ENCODE measurements at regions not wholly inside any gene's neighbourhood (a gene's known extent, or its start where the extent isn't known, plus 50 kb on each side); places are given as distances from the start of the nearest gene placed in this dataset.

DNA sequence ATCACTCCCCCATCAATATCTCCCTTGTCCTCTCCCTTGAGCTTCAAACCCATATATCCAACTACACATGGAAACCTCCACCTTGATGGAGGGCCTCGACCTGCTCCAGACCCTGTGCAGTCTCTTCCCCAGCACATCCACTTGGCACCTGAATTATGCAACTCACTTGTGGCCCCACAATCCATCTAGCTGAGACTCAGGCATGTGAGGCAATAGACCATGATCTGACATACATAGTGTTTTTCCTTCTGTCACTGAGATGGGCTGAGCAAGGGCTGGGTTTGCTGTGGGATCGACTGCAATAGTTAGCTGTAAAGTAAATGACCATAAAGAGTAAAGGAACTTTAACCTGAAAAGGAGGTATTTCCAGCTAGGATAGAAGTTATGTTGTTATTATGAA, 172.9 kb upstream of the RAD23B start:
- in situ Hi-C loops (cut with HindIII; ENCODE audit: low sequenced_read_pairs) = no loop called here
- DNase-seq (ENCODE audit: low spot score) = no peak

DNA sequence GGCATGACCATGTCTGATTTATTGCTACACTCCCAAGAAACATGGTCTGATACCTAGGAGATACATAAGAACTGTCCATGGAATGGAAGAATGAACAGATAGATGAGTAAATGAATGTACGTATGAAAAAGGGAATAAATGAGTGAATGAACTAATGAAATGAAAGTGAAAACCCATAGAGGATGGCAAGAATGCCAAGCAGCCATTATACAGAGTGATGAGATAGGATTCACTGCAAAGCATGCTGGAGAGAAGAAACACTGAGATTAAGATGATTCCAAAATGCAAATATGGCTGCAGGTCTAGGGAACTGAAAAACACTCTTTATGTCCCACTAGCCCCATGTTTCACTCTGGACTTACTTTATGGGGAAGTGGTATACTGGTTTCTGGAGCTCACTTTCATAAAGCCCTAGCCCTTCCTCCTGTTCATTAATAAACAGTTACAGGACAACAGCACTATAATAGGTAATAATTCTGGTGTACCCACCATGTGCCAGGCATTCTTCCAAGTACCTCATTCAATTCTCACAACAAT, 170.3 kb upstream of the RAD23B start:
- in situ Hi-C loops (cut with HindIII; ENCODE audit: low sequenced_read_pairs) = no loop called here
- DNase-seq (ENCODE audit: low spot score) = no peak

DNA sequence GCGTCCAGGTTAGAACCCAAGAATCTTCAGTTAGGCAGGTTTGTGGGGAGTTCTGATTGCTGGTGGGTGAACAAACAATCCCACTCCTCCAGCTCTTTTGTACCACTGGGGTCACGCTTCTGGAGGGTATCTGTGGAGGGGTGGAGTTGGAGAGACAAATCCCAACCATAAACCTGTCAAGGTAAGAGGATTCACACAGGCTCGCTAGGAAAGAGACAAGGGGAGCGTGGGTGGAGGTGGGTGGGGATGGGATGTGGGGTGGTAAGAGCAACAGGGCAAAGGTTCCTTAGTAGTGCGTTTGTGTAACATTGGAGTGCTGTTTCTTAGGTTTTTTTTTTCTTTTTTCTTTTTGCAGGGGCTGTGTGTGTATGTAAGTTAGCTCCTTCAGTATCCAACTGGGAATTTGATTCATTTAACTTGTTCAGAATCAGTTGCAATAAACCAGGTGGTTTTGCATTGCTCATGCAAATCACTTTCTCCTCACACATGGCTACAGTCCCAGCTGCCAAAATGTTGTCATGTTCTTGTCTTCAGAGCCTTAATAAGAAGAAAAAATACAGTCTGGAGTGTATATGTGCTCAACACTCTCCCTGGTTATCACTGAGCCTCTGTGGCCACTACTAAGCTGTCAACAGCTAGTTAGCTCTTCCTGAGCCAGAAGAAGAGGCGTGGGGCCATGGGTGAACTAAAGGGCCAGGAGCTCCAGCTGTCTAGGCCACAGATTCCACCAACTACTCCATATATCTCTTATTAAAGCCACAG, 164.0 kb upstream of the RAD23B start:
- in situ Hi-C loops (cut with HindIII; ENCODE audit: low sequenced_read_pairs) = no loop called here
- DNase-seq (ENCODE audit: low spot score) = no peak

DNA sequence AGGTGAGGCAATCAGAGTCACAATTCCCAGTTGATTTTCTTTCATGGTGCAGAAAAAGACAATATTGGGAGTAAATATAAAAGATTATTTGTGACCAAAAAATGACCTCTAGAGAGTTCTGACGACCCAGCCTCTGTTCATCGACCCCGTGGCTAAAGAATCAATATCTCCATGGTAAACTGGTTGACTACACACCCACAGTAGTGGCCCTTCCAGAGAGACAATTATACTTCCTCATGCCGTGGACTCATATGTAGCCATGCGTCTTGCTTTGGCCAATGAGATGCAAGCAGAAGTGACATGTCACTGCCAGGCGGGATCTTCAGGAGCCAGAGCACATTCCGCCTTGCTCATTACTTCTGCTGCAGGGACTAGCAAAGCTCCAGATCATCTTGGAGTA, 163.3 kb upstream of the RAD23B start:
- DNase-seq (ENCODE audit: low spot score) = no peak
- in situ Hi-C loops (cut with HindIII; ENCODE audit: low sequenced_read_pairs) = no loop called here

DNA sequence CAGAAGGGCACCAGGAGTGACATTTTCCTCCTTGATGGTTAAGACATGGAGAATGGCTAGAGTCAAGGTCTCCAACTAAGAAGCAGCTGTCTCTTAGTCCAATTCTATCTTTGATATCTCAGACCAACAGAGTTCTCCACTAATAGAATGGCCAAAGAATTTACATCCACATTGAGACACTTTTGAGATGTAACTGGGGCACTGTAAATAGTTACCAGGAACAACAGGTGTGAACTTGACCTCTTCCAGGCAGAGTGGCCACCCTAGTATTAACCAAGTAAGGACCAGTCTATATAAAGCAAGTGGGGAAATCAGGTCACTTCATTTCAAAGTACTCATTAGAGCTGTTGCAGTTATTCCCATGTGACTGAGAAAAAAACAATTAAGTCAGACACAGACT, 159.7 kb upstream of the RAD23B start:
- DNase-seq (ENCODE audit: low spot score) = no peak
- in situ Hi-C loops (cut with HindIII; ENCODE audit: low sequenced_read_pairs) = no loop called here

DNA sequence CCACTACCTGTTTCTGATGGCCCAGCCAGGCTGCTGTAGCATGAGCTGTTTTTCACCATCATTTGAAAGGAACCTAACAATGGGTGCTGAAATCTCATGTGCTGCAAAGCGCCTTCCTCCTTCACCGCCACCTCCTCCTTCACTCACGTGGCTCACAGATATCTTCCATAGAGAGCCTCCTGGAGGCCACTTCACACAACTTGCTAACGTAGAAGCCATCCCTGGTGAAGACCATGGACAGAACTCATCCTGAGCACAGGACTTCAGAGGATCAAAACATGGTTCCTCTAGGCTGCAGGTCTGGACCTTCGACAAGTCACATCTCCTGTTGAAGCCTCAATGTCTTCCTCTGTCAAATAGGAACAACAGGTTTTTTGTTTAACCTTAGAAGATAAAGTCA, 155.5 kb upstream of the RAD23B start:
- no peak for DNase-seq (ENCODE audit: low spot score)
- in situ Hi-C loops (cut with HindIII; ENCODE audit: low sequenced_read_pairs) = no loop called here

DNA sequence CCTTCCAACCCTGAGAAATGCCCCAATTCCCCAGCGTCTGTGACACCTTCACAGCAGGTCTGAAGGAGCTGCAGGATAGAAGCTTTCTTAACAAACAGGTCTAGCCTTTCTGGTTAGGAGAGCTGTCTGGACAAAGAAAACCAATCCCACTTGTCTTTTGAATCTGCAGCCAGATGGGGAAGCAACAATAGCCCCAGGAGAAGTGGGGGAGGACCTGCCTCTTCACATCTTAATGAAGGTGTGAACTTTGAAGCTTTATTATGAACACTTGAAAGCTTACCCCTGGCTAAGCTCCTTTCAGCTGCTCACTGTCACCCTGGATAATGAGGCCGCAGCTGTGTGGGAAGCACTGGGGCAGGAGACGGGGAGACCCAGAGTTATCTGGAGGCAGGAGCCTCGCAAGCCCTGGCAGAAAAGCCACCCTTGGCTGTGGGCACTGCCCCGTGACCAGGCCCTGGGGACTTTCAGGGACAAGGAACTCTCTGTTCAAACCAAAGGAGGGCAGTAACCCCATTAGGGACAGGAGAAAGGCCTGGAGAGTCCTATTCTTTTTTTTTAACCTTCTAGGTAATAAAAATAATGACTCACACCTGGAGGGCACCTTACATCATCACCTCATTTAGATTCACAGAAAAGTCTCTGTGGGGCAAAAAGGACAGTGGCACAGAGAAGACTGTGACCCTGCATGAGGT, 151.8 kb upstream of the RAD23B start:
- DNase-seq (ENCODE audit: low spot score) = no peak
- in situ Hi-C loops (cut with HindIII; ENCODE audit: low sequenced_read_pairs) = no loop called here

DNA sequence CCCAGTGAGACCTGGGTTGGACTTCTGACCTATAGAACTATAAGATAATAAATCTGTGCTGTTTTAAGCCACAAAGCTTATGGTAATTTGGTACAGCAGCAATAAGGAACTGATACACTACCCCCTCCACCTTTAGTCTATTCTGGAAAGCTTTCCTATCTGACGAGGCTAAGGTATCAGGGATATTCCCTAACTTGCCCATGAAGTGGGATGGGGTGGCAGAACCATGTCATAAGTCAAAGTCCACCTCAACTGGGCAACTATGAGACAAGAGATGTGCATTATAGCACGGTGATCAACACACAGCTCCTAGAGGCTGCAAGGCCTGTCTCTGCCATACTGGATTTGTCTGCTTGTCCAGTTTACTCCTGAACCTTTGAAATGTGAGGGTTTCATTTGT, 146.8 kb upstream of the RAD23B start:
- no peak for DNase-seq (ENCODE audit: low spot score)
- in situ Hi-C loops (cut with HindIII; ENCODE audit: low sequenced_read_pairs) = no loop called here

DNA sequence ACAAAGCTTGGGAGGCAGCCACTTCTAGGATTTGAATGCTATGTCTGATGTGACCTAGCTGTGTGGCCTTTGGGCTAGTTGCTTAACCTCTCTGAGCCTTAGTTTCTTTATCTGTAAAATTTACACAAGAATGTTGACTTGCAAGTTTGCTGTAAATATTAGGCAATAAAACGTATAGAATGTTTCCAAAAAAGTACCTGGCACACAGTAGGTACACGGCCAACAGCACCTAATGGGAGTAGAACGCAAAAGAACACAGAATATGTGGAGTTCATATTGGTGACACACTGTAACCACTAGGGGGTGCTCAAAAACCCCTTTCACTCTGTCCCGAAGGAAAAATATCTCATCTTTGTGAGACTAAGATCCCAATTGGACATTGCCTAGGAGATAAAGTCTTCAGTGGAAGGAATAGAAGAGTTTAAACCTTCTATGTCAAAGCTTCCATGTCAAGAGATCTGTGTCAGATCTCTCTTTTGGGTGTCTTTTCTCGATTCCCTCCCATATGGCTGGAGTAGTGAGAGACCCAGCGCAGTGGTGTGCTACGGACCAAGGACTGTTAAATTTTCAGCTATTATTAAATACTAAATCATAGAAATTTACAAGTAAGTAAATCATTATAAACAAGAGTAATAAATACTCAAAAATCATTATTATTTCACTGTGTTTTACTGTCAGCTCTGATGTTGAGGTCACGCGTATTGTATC, 145.4 kb upstream of the RAD23B start:
- DNase-seq (ENCODE audit: low spot score) = peak; percentile 8
- in situ Hi-C loops (cut with HindIII; ENCODE audit: low sequenced_read_pairs) = no loop called here

DNA sequence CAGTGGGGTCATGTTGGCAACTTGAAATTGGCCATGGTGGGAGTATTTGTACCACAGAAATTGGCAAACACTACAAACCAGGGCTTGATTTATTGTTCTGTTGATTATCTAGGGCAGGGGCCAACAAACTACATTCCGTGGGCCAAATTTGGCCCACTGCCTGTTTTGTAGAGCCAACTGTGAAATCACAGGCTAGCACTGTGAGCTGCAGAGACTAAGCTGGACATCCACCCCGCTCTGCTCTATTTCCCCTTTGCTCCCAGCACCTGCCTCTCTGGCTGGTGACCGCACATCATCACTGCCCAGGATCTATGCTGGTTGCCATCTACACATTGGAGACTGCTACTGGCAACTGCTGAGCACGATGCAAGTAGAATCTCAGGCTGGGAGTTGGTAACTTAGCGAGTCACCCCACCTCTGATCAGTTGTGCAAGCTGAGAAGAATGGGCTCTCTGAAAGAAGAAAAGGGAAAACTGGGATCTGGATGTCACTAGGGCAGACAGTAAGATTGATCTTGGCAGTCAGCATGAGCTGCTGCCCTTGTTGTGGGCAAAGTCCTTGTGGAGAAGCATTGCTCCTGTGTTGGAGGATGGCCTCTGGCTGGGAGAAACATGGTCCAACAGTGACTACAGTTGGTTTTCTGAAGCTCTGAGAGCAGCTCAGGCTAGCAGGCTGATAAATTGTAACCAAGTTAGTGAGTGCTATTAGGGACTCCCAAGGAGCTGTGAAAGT, 144.7 kb upstream of the RAD23B start:
- DNase-seq (ENCODE audit: low spot score) = no peak
- in situ Hi-C loops (cut with HindIII; ENCODE audit: low sequenced_read_pairs) = no loop called here

DNA sequence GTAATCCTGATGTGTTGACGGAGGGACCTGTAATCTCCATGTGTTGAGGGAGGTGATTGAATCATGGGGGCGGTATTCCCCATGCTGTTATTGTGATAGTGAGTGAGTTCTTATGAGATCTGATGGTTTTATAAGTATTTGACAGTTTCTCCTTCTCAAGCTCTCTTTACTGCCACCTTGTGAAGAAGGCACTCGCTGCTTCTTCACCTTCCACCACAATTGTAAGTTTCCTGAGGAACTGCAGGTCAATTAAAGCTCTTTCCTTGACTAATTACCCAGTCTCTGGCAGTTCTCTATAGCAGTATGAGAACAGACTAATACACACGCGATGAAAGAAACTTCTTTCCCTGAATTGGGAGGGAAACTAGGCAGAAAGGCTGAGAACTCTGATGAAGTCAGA, 141.1 kb upstream of the RAD23B start:
- in situ Hi-C loops (cut with HindIII; ENCODE audit: low sequenced_read_pairs) = no loop called here
- DNase-seq (ENCODE audit: low spot score) = no peak

DNA sequence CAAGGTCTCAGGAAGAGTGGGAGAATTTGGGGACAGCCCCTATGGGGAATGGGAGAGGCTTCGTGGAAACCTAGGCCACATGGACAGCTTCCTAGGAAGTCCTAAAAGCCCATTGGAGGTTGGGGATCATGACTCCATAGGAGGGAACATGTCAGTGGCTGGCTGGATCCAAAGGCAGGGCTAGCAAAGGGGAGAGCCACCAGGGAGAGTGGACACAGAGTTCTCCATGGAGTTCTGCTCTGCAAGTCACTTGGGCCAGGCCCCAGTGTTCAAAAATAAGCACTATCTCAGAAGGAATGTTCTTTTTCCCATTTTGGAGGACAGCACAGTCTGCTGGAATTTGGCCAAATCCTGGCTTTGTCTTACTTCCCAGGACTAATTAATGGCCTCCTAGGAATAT, 140.6 kb upstream of the RAD23B start:
- in situ Hi-C loops (cut with HindIII; ENCODE audit: low sequenced_read_pairs) = no loop called here
- no peak for DNase-seq (ENCODE audit: low spot score)

DNA sequence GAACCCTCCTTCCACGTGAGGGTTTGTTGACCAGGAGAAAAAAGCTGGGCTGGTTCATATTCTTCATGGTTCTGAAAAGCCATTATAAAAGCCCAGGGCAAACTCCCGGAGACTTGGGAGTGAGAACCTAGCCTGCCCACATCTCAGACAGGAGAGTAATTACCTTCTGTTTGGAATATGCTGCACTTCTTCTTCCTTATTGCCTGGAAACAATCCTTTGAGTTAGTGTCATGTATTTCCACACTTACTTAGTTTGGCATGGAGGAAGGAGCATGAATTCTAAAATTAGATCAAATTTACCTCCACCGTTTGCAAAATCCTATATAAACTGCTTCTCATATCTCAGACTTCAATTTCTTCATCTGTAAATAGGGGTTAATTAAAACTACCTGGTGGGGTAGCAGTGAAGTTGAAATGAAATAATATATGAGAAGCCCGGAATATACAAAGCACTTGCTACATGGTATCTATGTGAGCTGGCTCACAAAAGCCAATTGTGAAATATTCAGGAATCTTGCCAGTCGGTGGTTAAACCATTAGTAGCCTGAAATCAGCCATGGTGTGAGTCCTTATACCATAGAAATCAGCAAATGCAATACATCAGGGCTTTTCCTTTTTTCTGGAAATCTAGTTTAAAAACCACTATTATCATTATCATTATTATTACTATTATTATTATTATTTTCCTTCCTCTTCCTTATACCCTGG, 140.0 kb upstream of the RAD23B start:
- DNase-seq (ENCODE audit: low spot score) = no peak
- in situ Hi-C loops (cut with HindIII; ENCODE audit: low sequenced_read_pairs) = no loop called here

DNA sequence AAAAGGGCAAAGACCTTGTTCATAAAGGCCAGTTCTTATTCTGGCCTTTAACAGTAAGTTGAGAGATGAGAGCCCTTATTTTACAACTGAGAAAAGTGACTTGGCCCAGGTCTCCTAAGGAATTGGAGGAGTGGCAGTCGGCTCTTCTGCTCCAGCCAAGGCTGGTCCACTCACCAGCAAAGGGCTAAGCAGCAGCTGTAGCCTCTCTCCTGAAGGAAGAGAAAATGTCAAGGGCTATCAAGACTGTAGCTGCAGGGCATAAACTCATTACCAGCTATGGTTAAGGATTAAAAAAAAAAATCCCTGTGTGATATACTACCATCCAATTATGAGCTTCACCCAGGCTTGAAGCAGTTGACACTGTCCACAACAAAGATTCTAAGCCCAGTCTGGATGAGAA, 138.6 kb upstream of the RAD23B start:
- in situ Hi-C loops (cut with HindIII; ENCODE audit: low sequenced_read_pairs) = no loop called here
- no peak for DNase-seq (ENCODE audit: low spot score)

DNA sequence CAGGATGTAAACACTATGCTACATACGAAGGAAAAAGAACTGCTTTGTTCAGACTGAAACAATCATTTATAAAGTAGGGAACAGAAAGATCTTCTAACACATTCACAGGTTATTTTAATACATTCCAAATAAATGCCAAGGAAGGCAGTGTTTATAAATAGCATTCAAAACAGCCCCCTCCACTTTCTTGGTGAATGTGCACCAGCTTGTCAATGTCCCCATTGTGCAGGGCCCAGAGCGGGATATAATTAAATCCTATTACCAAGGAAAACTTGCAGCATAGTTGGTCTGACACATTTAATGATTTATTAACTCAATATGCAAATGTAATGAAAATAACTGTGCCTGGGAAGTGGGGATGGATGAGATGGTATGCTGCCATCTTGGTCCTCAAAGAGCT, 135.9 kb upstream of the RAD23B start:
- no peak for DNase-seq (ENCODE audit: low spot score)
- in situ Hi-C loops (cut with HindIII; ENCODE audit: low sequenced_read_pairs) = no loop called here

DNA sequence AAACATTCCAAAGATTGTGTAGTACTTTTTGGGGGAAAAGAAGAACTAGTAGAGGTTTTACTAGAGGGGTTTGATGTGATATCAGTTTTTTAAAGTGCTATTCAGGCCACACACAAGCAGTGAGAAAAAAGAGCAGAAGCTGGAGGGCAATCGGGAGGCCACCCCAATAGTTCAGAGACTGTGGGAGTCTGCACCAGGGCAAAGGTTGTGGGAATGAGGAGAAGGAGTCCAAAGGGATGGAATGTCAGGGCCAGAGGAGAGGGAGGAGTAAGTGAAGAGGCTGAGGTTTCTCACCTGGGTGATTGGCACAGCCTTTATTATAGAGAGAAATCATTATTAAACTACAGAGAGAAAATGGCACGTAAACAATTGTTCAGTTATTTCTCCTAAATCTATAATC, 134.9 kb upstream of the RAD23B start:
- in situ Hi-C loops (cut with HindIII; ENCODE audit: low sequenced_read_pairs) = no loop called here
- no peak for DNase-seq (ENCODE audit: low spot score)

DNA sequence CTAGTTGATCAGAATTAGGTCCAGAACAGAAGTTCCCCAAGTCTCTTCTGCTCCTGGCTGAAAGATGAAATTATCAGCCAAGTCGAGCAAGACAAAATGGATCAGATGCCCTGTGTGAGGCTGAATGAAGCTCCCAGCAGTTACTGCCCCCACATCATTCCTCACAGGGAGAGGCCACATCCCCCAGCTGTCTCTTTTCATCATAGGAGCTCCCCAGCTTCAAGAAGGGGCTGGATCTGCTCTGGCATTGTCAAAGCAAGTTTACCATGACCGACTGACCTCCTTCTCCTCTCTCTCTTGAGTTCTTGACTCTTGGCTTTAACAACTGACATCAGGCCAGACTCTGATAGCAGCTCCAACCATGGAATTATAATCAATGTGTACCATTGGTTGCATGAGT, 133.3 kb upstream of the RAD23B start:
- in situ Hi-C loops (cut with HindIII; ENCODE audit: low sequenced_read_pairs) = no loop called here
- no peak for DNase-seq (ENCODE audit: low spot score)

DNA sequence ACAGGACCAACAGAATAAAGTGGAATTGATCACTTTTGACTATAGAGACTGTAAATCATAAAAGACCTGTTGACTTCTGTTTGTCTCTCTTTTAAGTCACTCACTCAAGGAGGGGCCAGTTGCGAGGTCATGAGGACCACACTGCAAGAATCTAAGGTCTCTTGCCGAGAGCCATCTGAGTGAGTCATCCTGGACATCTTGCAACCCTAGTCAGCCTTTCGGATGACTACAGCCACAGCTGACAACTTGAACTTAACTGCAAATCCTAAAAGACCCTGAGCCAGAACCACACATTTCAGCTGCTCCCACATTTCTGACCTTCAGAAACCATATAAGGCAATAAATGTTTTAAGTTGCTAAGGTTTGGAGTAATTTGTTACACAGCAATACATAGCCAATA, 129.7 kb upstream of the RAD23B start:
- in situ Hi-C loops (cut with HindIII; ENCODE audit: low sequenced_read_pairs) = no loop called here
- DNase-seq (ENCODE audit: low spot score) = no peak

DNA sequence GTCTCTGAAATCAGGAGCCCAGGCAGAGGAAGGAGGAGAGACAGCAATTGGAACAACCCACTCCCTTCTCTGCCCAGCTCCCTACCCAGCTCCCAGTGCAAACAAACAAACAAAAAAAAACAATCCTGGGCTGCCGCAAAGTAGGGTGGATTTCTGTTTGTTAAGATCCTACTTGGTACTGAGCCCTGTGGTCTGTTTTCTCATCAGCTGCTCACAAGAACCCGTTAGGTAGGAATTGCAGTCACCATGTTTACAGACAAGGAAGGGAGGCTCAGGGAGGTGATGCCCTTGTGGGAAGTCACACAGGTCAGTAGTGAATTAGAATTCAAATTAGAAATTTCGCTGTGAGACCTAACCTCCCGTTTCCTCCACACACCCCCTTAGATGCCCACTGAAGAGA, 128.8 kb upstream of the RAD23B start:
- in situ Hi-C loops (cut with HindIII; ENCODE audit: low sequenced_read_pairs) = no loop called here
- no peak for DNase-seq (ENCODE audit: low spot score)
